ENCODE measurements at regions not wholly inside any gene's neighbourhood (a gene's known extent, or its start where the extent isn't known, plus 50 kb on each side); places are given as distances from the start of the nearest gene placed in this dataset.

- H3K4me2 ChIP-seq (ENCODE audit: low read length) = no peak overlapping the region
- ChIA-PET CTCF (ENCODE audit: unreplicated experiment) (no interaction called here), POLR2A (interaction anchor here (0.6 kb wide), 2 partner anchors 222 to 591 kb away, joined by 3 read pairs; no protein-coding TSS in a partner anchor)
- no peak overlapping the region for H2AFZ ChIP-seq (ENCODE audit: low read length)
- no TSS peak for BruUV-seq (replicated peaks)
- no peaks in the 10 kb centered on the region for H3K4me1 ChIP-seq (ENCODE audit: insufficient read depth, low read length, poor library complexity, severe bottlenecking)
- H3K36me3 ChIP-seq (ENCODE audit: insufficient read depth, low read length) = no peaks in the 10 kb centered on the region
- no peaks in the 10 kb centered on the region for H3K9me2 ChIP-seq (ENCODE audit: insufficient read depth, low read length)
- H3K4me3 ChIP-seq (ENCODE audit: low read depth, low read length, poor library complexity, severe bottlenecking) = no peak overlapping the region
- no peak overlapping the region for H3K27ac ChIP-seq (ENCODE audit: low read depth, low read length, poor library complexity, severe bottlenecking)
- H3K79me2 ChIP-seq (ENCODE audit: insufficient read depth, low read depth, low read length) = no peaks in the 10 kb centered on the region
- intact Hi-C loops (cut with micrococcal nuclease; ENCODE audit: unreplicated experiment) = no loop called here
- no peak for DNase-seq (ENCODE audit: low spot score)
- H4K20me1 ChIP-seq (ENCODE audit: insufficient read depth, low read length) = no peaks in the 10 kb centered on the region
- TF ChIP-seq CTCF (conservative IDR thresholded peaks at IDR 0.05; ENCODE audit: low read length) (no peak), EZH2phosphoT487 (IDR thresholded peaks at IDR 0.05; ENCODE audit: borderline replicate concordance, low read depth, low read length) (no peak)
- H3K9me3 ChIP-seq (ENCODE audit: low read length) = no peaks in the 10 kb centered on the region
These were observed 112.5 kb upstream of the PHACTR3 start for GRCh38 chr20:59491884-59492283.

GRCh38 chr20:59493926-59494325 lies 110.4 kb upstream of the PHACTR3 start:
- no TSS peak for BruUV-seq (replicated peaks)
- intact Hi-C loops (cut with micrococcal nuclease; ENCODE audit: unreplicated experiment) = no loop called here
- DNase-seq (ENCODE audit: low spot score) = no peak
- Histone ChIP-seq H3K27ac (ENCODE audit: low read depth, low read length, poor library complexity, severe bottlenecking) (no peak overlapping the region), H3K9me3 (ENCODE audit: low read length) (no peaks in the 10 kb centered on the region), H4K20me1 (ENCODE audit: insufficient read depth, low read length) (no peaks in the 10 kb centered on the region), H3K79me2 (ENCODE audit: insufficient read depth, low read depth, low read length) (no peaks in the 10 kb centered on the region), H3K4me3 (ENCODE audit: low read depth, low read length, poor library complexity, severe bottlenecking) (no peak overlapping the region), H3K4me2 (ENCODE audit: low read length) (no peak overlapping the region), H3K4me1 (ENCODE audit: insufficient read depth, low read length, poor library complexity, severe bottlenecking) (no peaks in the 10 kb centered on the region), H2AFZ (ENCODE audit: low read length) (no peak overlapping the region), H3K36me3 (ENCODE audit: insufficient read depth, low read length) (no peaks in the 10 kb centered on the region), H3K9me2 (ENCODE audit: insufficient read depth, low read length) (no peaks in the 10 kb centered on the region)
- POLR2A ChIA-PET = no interaction called here
- CTCF ChIA-PET (ENCODE audit: unreplicated experiment) = no interaction called here
- TF ChIP-seq CTCF (conservative IDR thresholded peaks at IDR 0.05; ENCODE audit: low read length) (no peak), EZH2phosphoT487 (IDR thresholded peaks at IDR 0.05; ENCODE audit: borderline replicate concordance, low read depth, low read length) (no peak)

GRCh38 chr20:59495166-59495565 lies 109.2 kb upstream of the PHACTR3 start:
- Histone ChIP-seq H3K4me2 (ENCODE audit: low read length) (no peak overlapping the region), H3K79me2 (ENCODE audit: insufficient read depth, low read depth, low read length) (no peaks in the 10 kb centered on the region), H3K9me2 (ENCODE audit: insufficient read depth, low read length) (no peaks in the 10 kb centered on the region), H2AFZ (ENCODE audit: low read length) (no peak overlapping the region), H3K27ac (ENCODE audit: low read depth, low read length, poor library complexity, severe bottlenecking) (no peak overlapping the region), H3K4me1 (ENCODE audit: insufficient read depth, low read length, poor library complexity, severe bottlenecking) (no peaks in the 10 kb centered on the region), H3K36me3 (ENCODE audit: insufficient read depth, low read length) (no peaks in the 10 kb centered on the region), H3K4me3 (ENCODE audit: low read depth, low read length, poor library complexity, severe bottlenecking) (no peak overlapping the region), H4K20me1 (ENCODE audit: insufficient read depth, low read length) (no peaks in the 10 kb centered on the region), H3K9me3 (ENCODE audit: low read length) (no peaks in the 10 kb centered on the region)
- no peak for DNase-seq (ENCODE audit: low spot score)
- intact Hi-C loops (cut with micrococcal nuclease; ENCODE audit: unreplicated experiment) = no loop called here
- POLR2A ChIA-PET = interaction anchor here (0.5 kb wide), 1 partner anchor 1974 kb away, joined by 3 read pairs; no protein-coding TSS in a partner anchor
- TF ChIP-seq EZH2phosphoT487 (IDR thresholded peaks at IDR 0.05; ENCODE audit: borderline replicate concordance, low read depth, low read length) (no peak), CTCF (conservative IDR thresholded peaks at IDR 0.05; ENCODE audit: low read length) (no peak)
- CTCF ChIA-PET (ENCODE audit: unreplicated experiment) = no interaction called here
- BruUV-seq (replicated peaks) = no TSS peak

All from OCI-LY7 (cell line).